Tibial artery (tissue), 4 donors: ENCODE measurements at regions not wholly inside any gene's neighbourhood (a gene's known extent, or its start where the extent isn't known, plus 50 kb on each side); places are given as distances from the start of the nearest gene placed in this dataset.

Source experiments
- DNase-seq, 2 donors: peaks; one replicate each; pipeline ENCODE4 v3.0.0-alpha.2; 2019
- H3K27ac ChIP-seq, 2 donors: fragments of 200-600 bp; sonication (generic) in 1 of 2; 1 replicate in 1 of 2; 2 replicates in 1 of 2; pipeline ENCODE4 v1.5.1; 2018 to 2019; ENCODE audit warnings: mild to moderate bottlenecking in 1 of 2
- H3K27me3 ChIP-seq, 2 donors: fragments of 200-600 bp; sonication (generic) in 1 of 2; one replicate each; pipeline versions ENCODE4 v1.5.1 to v1.6.0; 2016 to 2019
- H3K36me3 ChIP-seq, 3 donors: fragments of 200-600 bp; sonication (generic) in 2 of 3; one replicate each; pipeline ENCODE4 v1.5.1; 2016 to 2019; ENCODE audit warnings: mild to moderate bottlenecking in 2 of 3
- H3K4me1 ChIP-seq, 4 donors: fragments of 200-600 bp; sonication (generic) in 2 of 4; 1 replicate in 3 of 4; 2 replicates in 1 of 4; pipeline ENCODE4 v1.5.1; 2016 to 2019
- H3K4me3 ChIP-seq, 2 donors: fragments of 200-600 bp; sonication (generic) in 1 of 2; 1 replicate in 1 of 2; 2 replicates in 1 of 2; pipeline ENCODE4 v1.5.1; 2018 to 2019; ENCODE audit warnings: mild to moderate bottlenecking in 2 of 2
- H3K9me3 ChIP-seq, 3 donors: fragments of 200-600 bp; sonication (generic) in 1 of 3; one replicate each; pipeline ENCODE4 v1.5.1; 2016 to 2019
- CTCF ChIP-seq, 2 experiments: fragments of 200-600 bp in 1 of 2; fragments of 450-650 bp in 1 of 2; IDR thresholded peaks; one replicate each; pipeline ENCODE4 v1.5.1; 2017 to 2019; ENCODE audit warnings: antibody characterized with exemption in 2 of 2, mild to moderate bottlenecking in 1 of 2, moderate library complexity in 1 of 2
- intact Hi-C: fragments of 100-400 bp; cut with DNase I; formaldehyde crosslinking; loops from one replicate; pipeline ENCODE4 v1.15.0; 2023; ENCODE audit warnings: low total_unique reads

- Histone ChIP-seq H3K4me1 (peaks cover 0 to 9% (median 2%) of the 10 kb centered on the region in 4 donors), H3K27me3 (no peaks in the 10 kb centered on the region), H3K9me3 (no peaks in the 10 kb centered on the region), H3K27ac (no peak overlapping the region), H3K36me3 (no peaks in the 10 kb centered on the region), H3K4me3 (no peak overlapping the region)
- no peak for DNase-seq
- TF ChIP-seq CTCF (IDR thresholded peaks at IDR 0.05) = no peak
- intact Hi-C loops = loop anchor here (10.0 kb wide), 2 partner anchors 270 to 380 kb away; no protein-coding TSS in a partner anchor
Measured at GRCh38 chr1:198084241-198084908, 72.4 kb upstream of the NEK7 start.

- peaks cover 0 to 9% (median 2%) of the 10 kb centered on the region in 4 donors for H3K4me1 ChIP-seq
- H3K9me3 ChIP-seq = no peaks in the 10 kb centered on the region
- DNase-seq = no peak
- H3K36me3 ChIP-seq = no peaks in the 10 kb centered on the region
- H3K27ac ChIP-seq = no peak overlapping the region
- H3K4me3 ChIP-seq = no peak overlapping the region
- no peaks in the 10 kb centered on the region for H3K27me3 ChIP-seq
- intact Hi-C loops = loop anchor here (10.0 kb wide), 2 partner anchors 269 to 379 kb away; no protein-coding TSS in a partner anchor
- no peak for TF ChIP-seq CTCF (IDR thresholded peaks at IDR 0.05)
Measured at GRCh38 chr1:198086051-198086745, 70.6 kb upstream of the NEK7 start.

GRCh38 chr1:198087831-198088230 lies 69.0 kb upstream of the NEK7 start:
- no peak for TF ChIP-seq CTCF (IDR thresholded peaks at IDR 0.05)
- Histone ChIP-seq H3K4me1 (peaks cover 0 to 9% (median 2%) of the 10 kb centered on the region in 4 donors), H3K27ac (no peak overlapping the region), H3K4me3 (no peak overlapping the region), H3K36me3 (no peaks in the 10 kb centered on the region), H3K9me3 (no peaks in the 10 kb centered on the region), H3K27me3 (no peaks in the 10 kb centered on the region)
- DNase-seq = no peak
- intact Hi-C loops = loop anchor here (10.0 kb wide), 2 partner anchors 267 to 377 kb away; no protein-coding TSS in a partner anchor

GRCh38 chr1:198088360-198089071 lies 68.3 kb upstream of the NEK7 start:
- Histone ChIP-seq H3K9me3 (no peaks in the 10 kb centered on the region), H3K4me3 (no peak overlapping the region), H3K27ac (no peak overlapping the region), H3K36me3 (no peaks in the 10 kb centered on the region), H3K4me1 (peaks cover 0 to 9% (median 2%) of the 10 kb centered on the region in 4 donors), H3K27me3 (no peaks in the 10 kb centered on the region)
- no peak for DNase-seq
- TF ChIP-seq CTCF (IDR thresholded peaks at IDR 0.05) = peak; percentile 64 to 66
- intact Hi-C loops = loop anchor here (10.0 kb wide), 2 partner anchors 266 to 376 kb away; no protein-coding TSS in a partner anchor

GRCh38 chr1:198096390-198096789 lies 60.4 kb upstream of the NEK7 start:
- intact Hi-C loops = no loop called here
- no peak overlapping the region for H3K4me3 ChIP-seq
- no peak for TF ChIP-seq CTCF (IDR thresholded peaks at IDR 0.05)
- no peaks in the 10 kb centered on the region for H3K9me3 ChIP-seq
- DNase-seq = no peak
- no peak overlapping the region for H3K27ac ChIP-seq
- peaks cover 0 to 1% (median 0%) of the 10 kb centered on the region in 4 donors for H3K4me1 ChIP-seq
- H3K27me3 ChIP-seq = no peaks in the 10 kb centered on the region
- no peaks in the 10 kb centered on the region for H3K36me3 ChIP-seq
